IMR-90 (cell line): ENCODE measurements at regions not wholly inside any gene's neighbourhood (a gene's known extent, or its start where the extent isn't known, plus 50 kb on each side); places are given as distances from the start of the nearest gene placed in this dataset.

ENCODE experiments used
- ATAC-seq: fragments of 200-7000 bp; cut with Tn5 transposase; 2 replicates; pipeline ENCODE4 v1.9.1; 2020; ENCODE audit warnings: low read depth, mild to moderate bottlenecking, moderate library complexity
- BruUV-seq: library from RNA; stranded (reverse); fragments of 400-500 nt; replicated peaks from 2 replicates; lab custom pipeline; 2021; lab: Mats Ljungman, UMichigan
- CTCF ChIA-PET: fragments of 300-600 bp; formaldehyde crosslinking; extraction: SDS; loops from one replicate; lab custom pipeline; 2021; ENCODE audit warnings: antibody characterized with exemption; lab: Yijun Ruan, JAX
- POLR2A ChIA-PET: fragments of 300-600 bp; sonication (Branson Sonifier 250); formaldehyde crosslinking; loops from one replicate; lab custom pipeline; 2022; ENCODE audit warnings: antibody characterized with exemption; ENCODE audit not compliant: unreplicated experiment; lab: Charles Lee
- DNase-seq: peaks from one replicate; pipeline ENCODE4 v3.0.0; 2013
- H2AFZ ChIP-seq: replicated peaks from 2 replicates; pipeline ENCODE3; 2013; ENCODE audit warnings: low read length, mild to moderate bottlenecking; ENCODE audit not compliant: poor library complexity
- H2AK5ac ChIP-seq: 2 replicates; pipeline ENCODE4 v1.6.1; 2013; ENCODE audit warnings: low read depth, low read length, inconsistent platforms
- H2AK9ac ChIP-seq: replicated peaks from 2 replicates; pipeline ENCODE3; 2013; ENCODE audit warnings: mild to moderate bottlenecking, low read depth, low read length, moderate library complexity; ENCODE audit not compliant: poor library complexity
- H2BK120ac ChIP-seq: 2 replicates; pipeline ENCODE4 v1.6.1; 2013; ENCODE audit warnings: low read depth, low read length, inconsistent platforms
- H2BK15ac ChIP-seq: 3 replicates; pipeline ENCODE4 v1.6.1; 2013; ENCODE audit warnings: low read depth, low read length, inconsistent platforms
- H2BK20ac ChIP-seq: 2 replicates; pipeline ENCODE4 v1.6.1; 2013; ENCODE audit warnings: low read depth, mild to moderate bottlenecking, inconsistent platforms, low read length, moderate library complexity
- H2BK5ac ChIP-seq: 2 replicates; pipeline ENCODE4 v1.6.1; 2013; ENCODE audit warnings: mild to moderate bottlenecking, low read depth, low read length, inconsistent platforms; ENCODE audit not compliant: poor library complexity, severe bottlenecking
- H3K14ac ChIP-seq: replicated peaks from 2 replicates; pipeline ENCODE4 v1.6.1; 2013; ENCODE audit warnings: low read depth, low read length, inconsistent platforms
- H3K18ac ChIP-seq: 2 replicates; pipeline ENCODE4 v1.6.1; 2013; ENCODE audit warnings: low read depth, low read length, control low read depth
- H3K23ac ChIP-seq: 2 replicates; pipeline ENCODE4 v1.6.1; 2013; ENCODE audit warnings: low read depth, low read length, inconsistent platforms
- H3K27ac ChIP-seq: 2 replicates; pipeline ENCODE4 v1.5.1; 2013; ENCODE audit warnings: mild to moderate bottlenecking, control low read depth, low read length; ENCODE audit not compliant: insufficient read depth
- H3K27me3 ChIP-seq: 2 replicates; pipeline ENCODE4 v1.6.1; 2013; ENCODE audit warnings: low read length; ENCODE audit not compliant: control insufficient read depth, insufficient read depth
- H3K36me3 ChIP-seq: 2 replicates; pipeline ENCODE4 v1.6.1; 2013; ENCODE audit warnings: low read length, mixed read lengths; ENCODE audit not compliant: control insufficient read depth, insufficient read depth
- H3K4ac ChIP-seq: 2 replicates; pipeline ENCODE4 v1.6.1; 2013; ENCODE audit warnings: low read depth, low read length, inconsistent platforms
- H3K4me1 ChIP-seq: 2 replicates; pipeline ENCODE4 v1.6.1; 2013; ENCODE audit warnings: low read length, mixed read lengths; ENCODE audit not compliant: control insufficient read depth, insufficient read depth
- H3K4me2 ChIP-seq: 2 replicates; pipeline ENCODE4 v1.6.1; 2013; ENCODE audit warnings: low read depth, mild to moderate bottlenecking, control low read depth, low read length, moderate library complexity
- H3K4me3 ChIP-seq: 2 replicates; pipeline ENCODE4 v1.5.1; 2013; ENCODE audit warnings: low read depth, mild to moderate bottlenecking, control low read depth, low read length, moderate library complexity; ENCODE audit not compliant: insufficient read depth
- H3K56ac ChIP-seq: 2 replicates; pipeline ENCODE4 v1.6.1; 2013; ENCODE audit warnings: low read length, inconsistent platforms; ENCODE audit not compliant: insufficient read depth; ENCODE audit errors: extremely low read depth
- H3K79me1 ChIP-seq, 2 experiments: 2 replicates each; pipeline ENCODE4 v1.6.1; 2013; ENCODE audit warnings: low read length in 2 of 2, inconsistent platforms in 1 of 2, low read depth in 1 of 2
- H3K9ac ChIP-seq: 2 replicates; pipeline ENCODE4 v1.6.1; 2013; ENCODE audit warnings: low read depth, low read length, control low read depth
- H3K9me1 ChIP-seq: 2 replicates; pipeline ENCODE4 v1.6.1; 2013; ENCODE audit warnings: low read length, inconsistent platforms; ENCODE audit not compliant: insufficient read depth
- H3K9me3 ChIP-seq: 2 replicates; pipeline ENCODE4 v1.6.1; 2013; ENCODE audit warnings: low read length; ENCODE audit not compliant: control insufficient read depth, insufficient read depth
- H4K20me1 ChIP-seq: 2 replicates; pipeline ENCODE4 v1.6.1; 2013; ENCODE audit warnings: low read length, inconsistent platforms; ENCODE audit not compliant: insufficient read depth
- H4K5ac ChIP-seq: 2 replicates; pipeline ENCODE4 v1.6.1; 2013; ENCODE audit warnings: mild to moderate bottlenecking, low read depth, low read length, control low read depth
- H4K8ac ChIP-seq, 2 experiments: 2 replicates each; pipeline ENCODE4 v1.6.1; 2013; ENCODE audit warnings: low read depth in 2 of 2, low read length in 2 of 2, control low read depth in 1 of 2, inconsistent platforms in 1 of 2
- H4K91ac ChIP-seq: 2 replicates; pipeline ENCODE4 v1.6.1; 2013; ENCODE audit warnings: low read depth, low read length, inconsistent platforms; ENCODE audit not compliant: insufficient read depth
- MXI1 ChIP-seq: IDR thresholded peaks from 2 replicates; pipeline ENCODE4 v1.6.1; 2012; ENCODE audit warnings: low read depth, mild to moderate bottlenecking, low read length, moderate library complexity, borderline replicate concordance
- RAD21 ChIP-seq: IDR thresholded peaks from 2 replicates; pipeline ENCODE4 v1.6.1; 2012; ENCODE audit warnings: low read length, improper control_type of control experiment
- WGBS, 2 experiments: methylation state at CpG; one replicate each; pipeline versions ENCODE4 v1.1.5 to v1.1.7; 2013; ENCODE audit warnings: missing lambda C conversion rate in 2 of 2; ENCODE audit not compliant: insufficient read length in 1 of 2; ENCODE audit errors: extremely low coverage in 2 of 2; 5-methylcytosine and 5-hydroxymethylcytosine counted together
- dilution Hi-C: fragments of 300-500 bp; cut with HindIII; formaldehyde crosslinking; loops from one replicate; pipeline ENCODE4 v1.14.3; 2018; ENCODE audit warnings: low sequenced_read_pairs; ENCODE audit not compliant: unreplicated experiment
- in situ Hi-C: fragments of 300-500 bp; cut with MboI; formaldehyde crosslinking; loops from 3 replicates; pipeline ENCODE4 v1.14.3; 2019; ENCODE audit warnings: low sequenced_read_pairs, inconsistent platforms, mixed read lengths
- intact Hi-C: fragments of 100-400 bp; cut with micrococcal nuclease; formaldehyde crosslinking; loops from 2 replicates; pipeline ENCODE4 v1.10.0; 2022

GRCh38 chr15:62706317-62706716 lies 336.2 kb upstream of the TPM1 start:
- CTCF ChIA-PET: interaction anchor here (1.1 kb wide), 1 partner anchor 36 kb away, joined by 4 read pairs; no protein-coding TSS in a partner anchor

More at GRCh38 chr15:62706317-62706716, 336.2 kb upstream of the TPM1 start:
- ATAC-seq (no peak), DNase-seq (no peak)
- Histone ChIP-seq H2AK9ac (no peak overlapping the region), H3K27ac (no peak overlapping the region), H3K9me3 (no peaks in the 10 kb centered on the region), H2BK120ac (no peak overlapping the region), H3K4ac (no peak overlapping the region), H3K4me2 (no peak overlapping the region), H3K56ac (no peak overlapping the region), H3K36me3 (peaks cover 16% of the 10 kb centered on the region), H3K4me1 (no peaks in the 10 kb centered on the region), H4K5ac (no peak overlapping the region), H3K23ac (no peak overlapping the region), H3K18ac (no peak overlapping the region), H3K4me3 (no peak overlapping the region), H2AK5ac (no peak overlapping the region), H3K9ac (no peak overlapping the region), H2BK20ac (no peak overlapping the region), H2BK5ac (no peak overlapping the region), H4K8ac (no peak overlapping the region), H2AFZ (no peak overlapping the region), H4K20me1 (no peaks in the 10 kb centered on the region), H4K91ac (no peak overlapping the region), H3K79me1 (no peaks in the 10 kb centered on the region), H3K9me1 (no peaks in the 10 kb centered on the region), H3K27me3 (no peaks in the 10 kb centered on the region), H3K14ac (no peak overlapping the region), H2BK15ac (no peak overlapping the region)
- in situ Hi-C loops: no loop called here
- intact Hi-C loops: no loop called here
- dilution Hi-C loops: no loop called here
- BruUV-seq: no TSS peak
- POLR2A ChIA-PET: no interaction called here
- no CpG with 5 or more reads among the region's 2 CpGs for WGBS, 2 experiments
- TF ChIP-seq MXI1: no peak
- TF ChIP-seq RAD21: 0 out of 2 replicates have a peak, but pooled peaks have one; percentile 14
